Hepatocyte (in vitro differentiated cells): ENCODE measurements at regions not wholly inside any gene's neighbourhood (a gene's known extent, or its start where the extent isn't known, plus 50 kb on each side); places are given as distances from the start of the nearest gene placed in this dataset.

Experiments
- DNase-seq: peaks from one replicate; pipeline ENCODE4 v3.0.0-alpha.2; 2016; ENCODE audit warnings: low spot score
- H2AFZ ChIP-seq: fragments of 200-600 bp; sonication (generic); 2 replicates; pipeline ENCODE4 v1.6.0; 2016; ENCODE audit warnings: antibody characterized with exemption, mild to moderate bottlenecking
- H3K27ac ChIP-seq: fragments of 200-600 bp; sonication (generic); 2 replicates; pipeline ENCODE4 v1.5.1; 2016; ENCODE audit warnings: mild to moderate bottlenecking
- H3K27me3 ChIP-seq: fragments of 200-600 bp; sonication (generic); 2 replicates; pipeline ENCODE4 v1.6.1; 2016
- H3K36me3 ChIP-seq: fragments of 200-600 bp; sonication (generic); replicated peaks from 2 replicates; pipeline ENCODE4 v1.5.1; 2016; ENCODE audit warnings: low read depth; ENCODE audit not compliant: insufficient read depth
- H3K4me1 ChIP-seq: fragments of 200-600 bp; sonication (generic); 2 replicates; pipeline ENCODE4 v1.5.1; 2016; ENCODE audit warnings: mild to moderate bottlenecking, moderate library complexity; ENCODE audit not compliant: insufficient read depth
- H3K4me2 ChIP-seq: fragments of 200-600 bp; sonication (generic); 2 replicates; pipeline ENCODE4 v1.6.0; 2016
- H3K4me3 ChIP-seq: fragments of 200-600 bp; sonication (generic); 2 replicates; pipeline ENCODE4 v1.5.1; 2016; ENCODE audit warnings: mild to moderate bottlenecking
- H3K79me2 ChIP-seq: fragments of 200-600 bp; sonication (generic); 2 replicates; pipeline ENCODE4 v1.6.0; 2017; ENCODE audit warnings: mild to moderate bottlenecking
- H3K9me2 ChIP-seq: fragments of 200-600 bp; sonication (generic); replicated peaks from 2 replicates; pipeline ENCODE4 v1.6.0; 2017; ENCODE audit warnings: mild to moderate bottlenecking; ENCODE audit not compliant: insufficient read depth
- H3K9me3 ChIP-seq: fragments of 200-600 bp; sonication (generic); 2 replicates; pipeline ENCODE4 v1.5.1; 2016; ENCODE audit warnings: low read depth, mild to moderate bottlenecking
- H4K20me1 ChIP-seq: fragments of 200-600 bp; sonication (generic); 2 replicates; pipeline ENCODE4 v1.6.0; 2016; ENCODE audit warnings: mild to moderate bottlenecking; ENCODE audit not compliant: insufficient read depth, poor library complexity, severe bottlenecking
- EZH2 ChIP-seq: fragments of 200-600 bp; sonication (generic); IDR thresholded peaks from 2 replicates; pipeline ENCODE4 v1.6.1; 2016; ENCODE audit warnings: antibody characterized with exemption, mild to moderate bottlenecking, borderline replicate concordance
- EZH2phosphoT487 ChIP-seq: fragments of 200-600 bp; sonication (generic); IDR thresholded peaks from one replicate; pipeline ENCODE4 v1.6.1; 2018; ENCODE audit warnings: antibody characterized with exemption, mild to moderate bottlenecking, low read depth, moderate library complexity; ENCODE audit not compliant: unreplicated experiment, severe bottlenecking
- WGBS: methylation state at CpG from one replicate; pipeline ENCODE4 v1.1.6; 2016; ENCODE audit warnings: low lambda C conversion rate; ENCODE audit errors: missing lambda C conversion rate; 5-methylcytosine and 5-hydroxymethylcytosine counted together
- TF ChIP-seq, protein P1 (sequence below): fragments of 200-600 bp; sonication (generic); IDR thresholded peaks from 2 replicates; pipeline ENCODE4 v1.5.1; 2016; ENCODE audit warnings: antibody characterized with exemption, mild to moderate bottlenecking; ENCODE audit not compliant: poor library complexity

DNA sequence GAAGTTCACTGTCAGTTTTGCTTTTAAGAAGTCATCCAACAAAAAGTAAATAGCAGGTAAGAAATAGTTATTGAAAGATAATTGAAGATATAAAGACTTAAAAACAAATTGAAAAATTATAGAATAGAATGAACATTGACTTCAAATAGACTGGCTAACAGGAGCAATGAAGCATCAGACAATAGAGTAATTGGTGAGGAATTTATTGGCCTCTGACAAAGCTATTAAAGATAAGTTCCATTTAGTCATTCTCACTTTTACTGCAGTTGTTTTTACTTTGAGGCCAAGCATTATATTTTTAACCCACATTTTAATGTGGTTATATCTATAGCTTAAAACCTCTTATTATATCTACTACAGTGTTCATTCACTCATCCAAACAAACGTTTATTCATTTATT is 228.8 kb upstream of the ADGRL2 start:
- Histone ChIP-seq H3K9me3 (no peaks in the 10 kb centered on the region), H3K4me1 (no peaks in the 10 kb centered on the region), H3K79me2 (no peaks in the 10 kb centered on the region), H3K4me3 (no peak overlapping the region), H3K36me3 (no peaks in the 10 kb centered on the region), H4K20me1 (no peaks in the 10 kb centered on the region), H3K9me2 (no peaks in the 10 kb centered on the region), H3K27ac (no peak overlapping the region), H3K27me3 (no peaks in the 10 kb centered on the region), H3K4me2 (no peak overlapping the region), H2AFZ (no peak overlapping the region)
- TF ChIP-seq EZH2phosphoT487: no peak
- TF ChIP-seq EZH2: no peak
- TF ChIP-seq, protein P1, sequence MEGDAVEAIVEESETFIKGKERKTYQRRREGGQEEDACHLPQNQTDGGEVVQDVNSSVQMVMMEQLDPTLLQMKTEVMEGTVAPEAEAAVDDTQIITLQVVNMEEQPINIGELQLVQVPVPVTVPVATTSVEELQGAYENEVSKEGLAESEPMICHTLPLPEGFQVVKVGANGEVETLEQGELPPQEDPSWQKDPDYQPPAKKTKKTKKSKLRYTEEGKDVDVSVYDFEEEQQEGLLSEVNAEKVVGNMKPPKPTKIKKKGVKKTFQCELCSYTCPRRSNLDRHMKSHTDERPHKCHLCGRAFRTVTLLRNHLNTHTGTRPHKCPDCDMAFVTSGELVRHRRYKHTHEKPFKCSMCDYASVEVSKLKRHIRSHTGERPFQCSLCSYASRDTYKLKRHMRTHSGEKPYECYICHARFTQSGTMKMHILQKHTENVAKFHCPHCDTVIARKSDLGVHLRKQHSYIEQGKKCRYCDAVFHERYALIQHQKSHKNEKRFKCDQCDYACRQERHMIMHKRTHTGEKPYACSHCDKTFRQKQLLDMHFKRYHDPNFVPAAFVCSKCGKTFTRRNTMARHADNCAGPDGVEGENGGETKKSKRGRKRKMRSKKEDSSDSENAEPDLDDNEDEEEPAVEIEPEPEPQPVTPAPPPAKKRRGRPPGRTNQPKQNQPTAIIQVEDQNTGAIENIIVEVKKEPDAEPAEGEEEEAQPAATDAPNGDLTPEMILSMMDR: no peak
- no peak for DNase-seq
- 58% methylated on average over 1 of the region's 1 CpG for WGBS

DNA sequence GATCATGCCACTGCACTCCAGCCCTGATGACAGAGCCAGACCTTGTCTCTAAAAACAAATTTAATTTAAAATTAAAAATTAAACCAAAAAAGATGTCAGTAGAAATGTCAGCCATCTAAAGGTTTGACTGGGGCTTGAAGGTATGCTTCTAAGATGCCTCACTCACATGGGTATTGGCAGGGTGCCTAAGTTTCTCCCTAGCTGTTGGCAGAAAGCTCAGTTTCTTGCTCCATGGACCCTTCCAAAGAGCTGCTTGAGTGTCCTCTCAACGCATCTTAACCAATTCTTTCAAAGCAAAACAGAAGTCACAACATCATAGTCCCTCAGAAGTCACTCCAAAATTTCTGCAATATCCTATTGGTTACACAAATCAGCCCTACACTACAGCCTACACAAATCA is 231.0 kb upstream of the ADGRL2 start:
- 100% methylated on average over 1 of the region's 1 CpG for WGBS
- TF ChIP-seq, protein P1: no peak
- TF ChIP-seq EZH2phosphoT487 (no peak), EZH2 (no peak)
- Histone ChIP-seq H3K9me3 (no peaks in the 10 kb centered on the region), H3K27me3 (no peaks in the 10 kb centered on the region), H4K20me1 (no peaks in the 10 kb centered on the region), H3K9me2 (no peaks in the 10 kb centered on the region), H3K79me2 (no peaks in the 10 kb centered on the region), H3K36me3 (no peaks in the 10 kb centered on the region), H2AFZ (no peak overlapping the region), H3K4me2 (no peak overlapping the region), H3K4me3 (no peak overlapping the region), H3K27ac (no peak overlapping the region), H3K4me1 (no peaks in the 10 kb centered on the region)
- DNase-seq: no peak

DNA sequence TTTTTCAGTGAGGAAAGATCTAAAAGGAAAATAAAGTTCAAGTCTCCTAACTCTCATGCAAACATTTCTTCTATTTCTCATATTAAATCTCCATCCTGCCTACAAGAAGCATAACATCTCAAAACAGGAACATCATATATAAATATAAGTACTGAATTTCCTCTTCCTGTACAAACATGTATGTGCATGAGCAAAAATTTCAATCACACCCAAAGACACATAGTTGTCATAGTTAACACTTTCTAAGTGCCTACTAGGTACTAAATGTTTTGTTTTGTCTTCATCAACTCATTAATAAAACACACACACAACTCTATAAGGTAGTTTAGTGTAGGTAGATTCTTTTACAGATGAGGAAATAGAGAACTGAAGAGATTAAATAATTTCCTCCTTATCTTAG is 237.1 kb upstream of the ADGRL2 start:
- Histone ChIP-seq H3K27me3 (no peaks in the 10 kb centered on the region), H3K27ac (no peak overlapping the region), H3K4me3 (no peak overlapping the region), H4K20me1 (no peaks in the 10 kb centered on the region), H3K79me2 (no peaks in the 10 kb centered on the region), H3K4me2 (no peak overlapping the region), H3K9me3 (no peaks in the 10 kb centered on the region), H3K9me2 (no peaks in the 10 kb centered on the region), H3K4me1 (no peaks in the 10 kb centered on the region), H2AFZ (no peak overlapping the region), H3K36me3 (no peaks in the 10 kb centered on the region)
- no peak for TF ChIP-seq EZH2phosphoT487
- TF ChIP-seq, protein P1: no peak
- TF ChIP-seq EZH2: no peak
- DNase-seq: no peak

DNA sequence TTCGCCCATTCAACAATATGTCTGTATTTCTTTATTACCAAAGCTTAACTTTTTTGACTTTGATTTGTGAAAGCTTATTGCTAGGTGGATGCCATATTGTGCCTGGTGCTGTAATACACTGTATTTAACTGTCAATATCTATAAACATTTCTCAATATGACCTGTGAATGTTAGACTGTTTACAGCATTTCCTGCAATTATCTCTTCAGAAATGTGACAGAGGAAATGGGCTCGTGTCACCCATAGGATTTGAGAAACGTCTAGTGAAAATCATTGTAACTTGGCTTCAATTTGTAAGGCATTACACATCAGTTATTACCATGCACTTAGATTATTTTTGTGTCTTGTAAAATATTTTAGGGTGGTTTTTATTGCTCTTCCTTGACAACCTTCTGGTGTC is 237.8 kb upstream of the ADGRL2 start:
- H3K4me1 ChIP-seq: no peaks in the 10 kb centered on the region
- no peak overlapping the region for H3K4me2 ChIP-seq
- no peak overlapping the region for H2AFZ ChIP-seq
- no peaks in the 10 kb centered on the region for H4K20me1 ChIP-seq
- H3K79me2 ChIP-seq: no peaks in the 10 kb centered on the region
- TF ChIP-seq EZH2: no peak
- TF ChIP-seq, protein P1: no peak
- TF ChIP-seq EZH2phosphoT487: no peak
- H3K36me3 ChIP-seq: no peaks in the 10 kb centered on the region
- H3K27me3 ChIP-seq: no peaks in the 10 kb centered on the region
- no peaks in the 10 kb centered on the region for H3K9me2 ChIP-seq
- WGBS: 81% methylated on average over 3 of the region's 3 CpGs
- no peak for DNase-seq
- H3K27ac ChIP-seq: no peak overlapping the region
- no peak overlapping the region for H3K4me3 ChIP-seq
- no peaks in the 10 kb centered on the region for H3K9me3 ChIP-seq
